K562 (cell line): ENCODE measurements at regions not wholly inside any gene's neighbourhood (a gene's known extent, or its start where the extent isn't known, plus 50 kb on each side); places are given as distances from the start of the nearest gene placed in this dataset.

Source experiments
- ATAC-seq: fragments of 200-7000 bp; cut with Tn5 transposase; 3 replicates; pipeline ENCODE4 v1.9.1; 2020; ENCODE audit warnings: moderate library complexity
- BruUV-seq: library from RNA; stranded (reverse); fragments of 400-500 nt; replicated peaks from 2 replicates; lab custom pipeline; 2021; lab: Mats Ljungman, UMichigan
- CTCF ChIA-PET: fragments of 300-600 bp; formaldehyde crosslinking; extraction: SDS; loops from one replicate; lab custom pipeline; 2021; ENCODE audit warnings: low intra/inter-chr PET ratio; lab: Yijun Ruan, JAX
- POLR2A ChIA-PET: fragments of 300-600, 350-650 bp; sonication (Branson Sonifier 250); formaldehyde crosslinking; extraction: SDS; loops from one replicate; lab custom pipeline; 2021; ENCODE audit warnings: antibody characterized with exemption, inconsistent platforms; lab: Yijun Ruan, JAX
- DNase-seq, 4 experiments: peaks; one replicate each; pipeline versions ENCODE4 v3.0.0 to v3.0.0-alpha.2; 2011 to 2018; ENCODE audit warnings: low spot score in 3 of 4, mixed read lengths in 3 of 4; ENCODE audit errors: extremely low read depth in 1 of 4
- FAIRE-seq: peaks from 2 replicates; lab custom pipeline; 2011; peaks lifted over from hg19 to GRCh38; lab: Jason Lieb, UNC
- H2AFZ ChIP-seq: 2 replicates; pipeline ENCODE4 v1.6.0; 2011; ENCODE audit warnings: low read depth, low read length, control low read depth, inconsistent platforms
- H3K27ac ChIP-seq: fragments of 200-600 bp; 3 replicates; pipeline ENCODE4 v1.8.0; 2011; ENCODE audit warnings: low read depth, mild to moderate bottlenecking, control low read depth, inconsistent platforms, low read length, moderate library complexity, mixed read lengths; ENCODE audit errors: extremely low read depth
- H3K27me3 ChIP-seq, 2 experiments: fragments of 300-600 bp in 1 of 2; 2 replicates in 1 of 2; 3 replicates in 1 of 2; pipeline versions ENCODE4 v1.6.0 to v1.8.0; 2011; ENCODE audit warnings: inconsistent platforms in 2 of 2, low read length in 2 of 2, mild to moderate bottlenecking in 1 of 2, mixed read lengths in 1 of 2, moderate library complexity in 1 of 2; ENCODE audit not compliant: control insufficient read depth in 2 of 2, insufficient read depth in 2 of 2
- H3K36me3 ChIP-seq: fragments of 300-600 bp; 3 replicates; pipeline ENCODE4 v1.8.0; 2011; ENCODE audit warnings: mild to moderate bottlenecking, low read length, inconsistent platforms; ENCODE audit not compliant: control insufficient read depth, insufficient read depth
- H3K4me1 ChIP-seq, 2 experiments: fragments of 200-600 bp in 1 of 2; replicated peaks in 1 of 2; 2 replicates in 1 of 2; 3 replicates in 1 of 2; pipeline versions ENCODE4 v1.5.1 to v1.8.0; 2011; ENCODE audit warnings: inconsistent platforms in 2 of 2, low read length in 2 of 2, mild to moderate bottlenecking in 1 of 2, mixed read lengths in 1 of 2, moderate library complexity in 1 of 2; ENCODE audit not compliant: control insufficient read depth in 2 of 2, insufficient read depth in 2 of 2
- H3K4me2 ChIP-seq: 2 replicates; pipeline ENCODE4 v1.6.1; 2011; ENCODE audit warnings: low read length, control low read depth, inconsistent platforms, mixed read lengths; ENCODE audit not compliant: insufficient read depth
- H3K4me3 ChIP-seq: fragments of 200-600 bp; sonication (generic), shearing (Covaris generic); 2 replicates; pipeline ENCODE4 v1.5.1; 2016; ENCODE audit warnings: control low read depth, inconsistent platforms
- H3K79me2 ChIP-seq: fragments of 200-600 bp; 3 replicates; pipeline ENCODE4 v1.8.0; 2011; ENCODE audit warnings: low read length, inconsistent platforms; ENCODE audit not compliant: control insufficient read depth, insufficient read depth
- H3K9ac ChIP-seq, 2 experiments: 2 replicates each; pipeline versions ENCODE4 v1.6.0 to v1.6.1; 2011; ENCODE audit warnings: low read depth in 2 of 2, low read length in 2 of 2, control low read depth in 1 of 2, inconsistent platforms in 1 of 2, mild to moderate bottlenecking in 1 of 2, mixed read lengths in 1 of 2; ENCODE audit not compliant: insufficient read depth in 1 of 2
- H3K9me1 ChIP-seq: one replicate; pipeline ENCODE4 v1.6.0; 2011; ENCODE audit warnings: inconsistent platforms, mild to moderate bottlenecking, low read length, moderate library complexity; ENCODE audit not compliant: control insufficient read depth, insufficient read depth
- H3K9me3 ChIP-seq: replicated peaks from 2 replicates; pipeline ENCODE4 v1.5.1; 2011; ENCODE audit warnings: low read depth, low read length, inconsistent platforms; ENCODE audit not compliant: control insufficient read depth, insufficient read depth
- H4K20me1 ChIP-seq: replicated peaks from 2 replicates; pipeline ENCODE4 v1.6.1; 2011; ENCODE audit warnings: low read length, inconsistent platforms, mixed read lengths; ENCODE audit not compliant: control insufficient read depth, insufficient read depth
- AFF4 ChIP-seq: sonication (generic); formaldehyde crosslinking; IDR thresholded peaks from 2 replicates; pipeline ENCODE4 v1.8.0; 2023; ENCODE audit warnings: mild to moderate bottlenecking, missing genetic modification reagents
- COPS2 ChIP-seq: fragments of 450-650 bp; conservative IDR thresholded peaks from 2 replicates; pipeline ENCODE4 v1.6.1; 2016; ENCODE audit warnings: mild to moderate bottlenecking, moderate library complexity
- MAFF ChIP-seq: IDR thresholded peaks from 2 replicates; pipeline ENCODE4 v1.6.1; 2012; ENCODE audit warnings: low read length, improper control_type of control experiment
- NR0B1 ChIP-seq: fragments of 450-650 bp; IDR thresholded peaks from one replicate; pipeline ENCODE4 v1.6.1; 2018; ENCODE audit warnings: mild to moderate bottlenecking, moderate library complexity; ENCODE audit not compliant: partially characterized antibody
- NR2C1 ChIP-seq, 2 experiments: fragments of 450-650 bp; IDR thresholded peaks; 2 replicates each; pipeline ENCODE4 v1.6.1; 2017; ENCODE audit warnings: mild to moderate bottlenecking in 2 of 2, antibody characterized with exemption in 1 of 2, inconsistent platforms in 1 of 2, missing compliant biosample characterization in 1 of 2, missing genetic modification characterization in 1 of 2
- RUNX1 ChIP-seq: sonication (generic); IDR thresholded peaks from 2 replicates; pipeline ENCODE4 v1.6.1; 2016; ENCODE audit warnings: antibody characterized with exemption, low read depth
- TRIM28 ChIP-seq: fragments of 450-650 bp; IDR thresholded peaks from 2 replicates; pipeline ENCODE4 v1.6.1; 2017
- ZNF407 ChIP-seq: fragments of 450-650 bp; IDR thresholded peaks from 2 replicates; pipeline ENCODE4 v1.6.1; 2016; ENCODE audit warnings: low read depth
- in situ Hi-C: fragments of 300-500 bp; cut with MboI; formaldehyde crosslinking; loops from 4 replicates; pipeline ENCODE4 v1.15.0; 2018; ENCODE audit warnings: inconsistent platforms, mixed read lengths
- intact Hi-C: fragments of 100-400 bp; cut with micrococcal nuclease; formaldehyde crosslinking; loops from 2 replicates; pipeline ENCODE4 v1.14.2; 2022

GRCh38 chr4:77347351-77347966 lies 190.5 kb downstream of the CCNG2 start (continued):
- TF ChIP-seq ZNF407 (no peak), NR2C1 (IDR thresholded peaks at IDR 0.05) (no peak), NR2C1 (tag; IDR thresholded peaks at IDR 0.05) (no peak)

- BruUV-seq = no TSS peak
- ChIA-PET POLR2A (no interaction called here), CTCF (no interaction called here)
- H4K20me1 ChIP-seq = no peaks in the 10 kb centered on the region
- H2AFZ ChIP-seq = no peak overlapping the region
- no peaks in the 10 kb centered on the region for H3K79me2 ChIP-seq
- H3K36me3 ChIP-seq = no peaks in the 10 kb centered on the region
- H3K27ac ChIP-seq = no peak overlapping the region
- H3K4me3 ChIP-seq = no peak overlapping the region
- H3K4me1 ChIP-seq = no peaks in the 10 kb centered on the region
- ATAC-seq (no peak), FAIRE-seq (no peak), DNase-seq (no peak)
- H3K9me1 ChIP-seq = no peaks in the 10 kb centered on the region
- H3K4me2 ChIP-seq = no peak overlapping the region
- H3K9ac ChIP-seq = no peak overlapping the region
- no peaks in the 10 kb centered on the region for H3K9me3 ChIP-seq
- in situ Hi-C loops (no loop called here), intact Hi-C loops (no loop called here)
- no peaks in the 10 kb centered on the region for H3K27me3 ChIP-seq
- TF ChIP-seq RUNX1 = no peak
- no peak for TF ChIP-seq MAFF
- no peak for TF ChIP-seq NR0B1
- TF ChIP-seq AFF4 = no peak
- no peak for TF ChIP-seq TRIM28
- no peak for TF ChIP-seq COPS2
These were observed 191.8 kb downstream of the CCNG2 start for GRCh38 chr4:77348815-77349214.
